B cell (primary cell): ENCODE measurements at regions not wholly inside any gene's neighbourhood (a gene's known extent, or its start where the extent isn't known, plus 50 kb on each side); places are given as distances from the start of the nearest gene placed in this dataset.

ENCODE experiments used
- ATAC-seq: fragments of 200-7000 bp; cut with Tn5 transposase; one replicate; pipeline ENCODE4 v1.10.0; 2021; ENCODE audit warnings: low read depth, mild to moderate bottlenecking, moderate number of reproducible peaks, moderate library complexity
- CTCF ChIA-PET: fragments of 350-600 bp; sonication (Branson Sonifier 250); formaldehyde crosslinking; loops from one replicate; lab custom pipeline; 2021; ENCODE audit warnings: antibody characterized with exemption, inconsistent platforms; lab: Charles Lee
- POLR2A ChIA-PET: fragments of 350-600 bp; sonication (Branson Sonifier 250); formaldehyde crosslinking; loops from one replicate; lab custom pipeline; 2021; ENCODE audit warnings: antibody characterized with exemption; lab: Charles Lee
- DNase-seq: peaks from one replicate; pipeline ENCODE4 v3.0.0; 2013
- H2AFZ ChIP-seq: 2 replicates; pipeline ENCODE4 v1.6.1; 2012; ENCODE audit warnings: mild to moderate bottlenecking, low read depth, low read length; ENCODE audit not compliant: insufficient read depth, poor library complexity, severe bottlenecking
- H3K27ac ChIP-seq, 2 donors: 1 replicate in 1 of 2; 2 replicates in 1 of 2; pipeline ENCODE4 v1.5.1; 2012 to 2013; ENCODE audit warnings: low read length in 2 of 2, mild to moderate bottlenecking in 2 of 2, moderate library complexity in 1 of 2
- H3K27me3 ChIP-seq, 4 experiments: fragments of 200-600 bp in 1 of 4; sonication (generic) in 1 of 4; replicated peaks in 1 of 4; 1 replicate in 2 of 4; 2 replicates in 2 of 4; pipeline versions ENCODE4 v1.6.1 to v1.7.0; 2013 to 2016; ENCODE audit warnings: low read length in 3 of 4, mild to moderate bottlenecking in 2 of 4, mixed read lengths in 1 of 4, moderate library complexity in 1 of 4; ENCODE audit not compliant: insufficient read depth in 4 of 4, control insufficient read depth in 3 of 4; ENCODE audit errors: control extremely low read depth in 1 of 4
- H3K36me3 ChIP-seq, 2 experiments: replicated peaks in 1 of 2; 1 replicate in 1 of 2; 2 replicates in 1 of 2; pipeline versions ENCODE4 v1.6.1 to v1.7.1; 2013; ENCODE audit warnings: low read length in 1 of 2; ENCODE audit not compliant: insufficient read depth in 2 of 2, control insufficient read depth in 1 of 2; ENCODE audit errors: control extremely low read depth in 1 of 2, extremely low read depth in 1 of 2
- H3K4me1 ChIP-seq, 2 donors: fragments of 200-600 bp in 1 of 2; sonication (generic) in 1 of 2; 1 replicate in 1 of 2; 2 replicates in 1 of 2; pipeline versions ENCODE4 v1.5.1 to v1.6.1; 2013 to 2017; ENCODE audit warnings: low read length in 2 of 2; ENCODE audit not compliant: control insufficient read depth in 2 of 2, insufficient read depth in 2 of 2
- H3K4me2 ChIP-seq: replicated peaks from 2 replicates; pipeline ENCODE3; 2012; ENCODE audit warnings: mild to moderate bottlenecking, low read depth, low read length; ENCODE audit not compliant: poor library complexity, severe bottlenecking
- H3K4me3 ChIP-seq, 5 experiments: fragments of 200-600 bp in 1 of 5; sonication (generic) in 1 of 5; 1 replicate in 3 of 5; 2 replicates in 2 of 5; pipeline versions ENCODE4 v1.5.1 to v1.7.0; 2011 to 2016; ENCODE audit warnings: low read length in 4 of 5, mild to moderate bottlenecking in 4 of 5, low read depth in 2 of 5, control low read depth in 1 of 5, moderate library complexity in 1 of 5; ENCODE audit not compliant: insufficient read depth in 1 of 5; ENCODE audit errors: control extremely low read depth in 1 of 5, extremely low read depth in 1 of 5
- H3K79me2 ChIP-seq: fragments of 200-600 bp; sonication (generic); one replicate; pipeline ENCODE4 v1.6.0; 2016; ENCODE audit warnings: low read length; ENCODE audit not compliant: control insufficient read depth, insufficient read depth
- H3K9ac ChIP-seq: fragments of 200-600 bp; sonication (generic); 2 replicates; pipeline ENCODE4 v1.6.1; 2017; ENCODE audit warnings: mild to moderate bottlenecking, low read length, moderate library complexity
- H3K9me3 ChIP-seq, 3 donors: one replicate each; pipeline versions ENCODE4 v1.6.1 to v1.7.1; 2013; ENCODE audit warnings: low read length in 2 of 3; ENCODE audit not compliant: control insufficient read depth in 2 of 3, insufficient read depth in 1 of 3; ENCODE audit errors: control extremely low read depth in 1 of 3
- H4K20me1 ChIP-seq: 2 replicates; pipeline ENCODE4 v1.6.0; 2012; ENCODE audit warnings: mild to moderate bottlenecking, low read length; ENCODE audit not compliant: insufficient read depth, control insufficient read depth, poor library complexity, severe bottlenecking
- H3K27ac Mint-ChIP-seq: one replicate; pipeline ENCODE4 v1.8.0; 2021; ENCODE audit warnings: mixed read lengths
- H3K27me3 Mint-ChIP-seq: one replicate; pipeline ENCODE4 v1.8.0; 2021; ENCODE audit warnings: mixed read lengths
- H3K4me1 Mint-ChIP-seq: one replicate; pipeline ENCODE4 v1.8.0; 2021; ENCODE audit warnings: mixed read lengths
- H3K4me3 Mint-ChIP-seq: one replicate; pipeline ENCODE4 v1.8.0; 2021; ENCODE audit warnings: mixed read lengths
- H3K9me3 Mint-ChIP-seq: one replicate; pipeline ENCODE4 v1.8.0; 2022; ENCODE audit warnings: mixed read lengths; ENCODE audit not compliant: insufficient read depth
- EZH2 ChIP-seq: IDR thresholded peaks from 2 replicates; pipeline ENCODE4 v1.6.1; 2012; ENCODE audit warnings: borderline replicate concordance, low read depth, mild to moderate bottlenecking, moderate library complexity, low read length; ENCODE audit not compliant: insufficient read depth, poor library complexity, severe bottlenecking
- WGBS: methylation state at CpG from one replicate; pipeline ENCODE4 v1.1.5; 2013; ENCODE audit warnings: missing lambda C conversion rate; ENCODE audit not compliant: insufficient coverage; 5-methylcytosine and 5-hydroxymethylcytosine counted together
- intact Hi-C: fragments of 100-400 bp; cut with micrococcal nuclease; formaldehyde crosslinking; loops from one replicate; pipeline ENCODE4 v1.10.0; 2022
- TF ChIP-seq, protein P1 (sequence below): fragments of 200-600 bp; IDR thresholded peaks from one replicate; pipeline ENCODE4 v1.8.0; 2022; ENCODE audit warnings: antibody characterized with exemption, mild to moderate bottlenecking

DNA sequence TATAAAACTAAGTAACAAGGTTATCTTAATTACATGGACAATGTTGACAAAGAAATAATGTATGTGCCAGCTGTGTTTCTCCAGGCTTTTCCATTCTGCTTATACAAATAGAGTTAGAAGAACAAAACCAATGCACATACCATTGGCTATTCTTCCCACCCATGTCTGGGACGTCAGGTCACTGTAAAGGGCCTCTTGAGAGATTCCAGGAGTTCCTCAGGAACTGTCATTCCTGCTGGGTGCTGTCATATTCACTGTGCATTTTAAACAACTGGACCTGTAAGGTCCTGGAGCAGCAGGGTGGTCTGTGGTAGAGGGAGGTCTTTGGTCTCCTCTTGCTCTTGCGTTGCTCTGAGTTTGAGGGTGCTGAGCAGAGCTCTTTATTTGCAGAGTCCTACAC is 74.6 kb upstream of the AP1S2 start:
- Histone ChIP-seq H3K9me3 (no peaks in the 10 kb centered on the region), H3K27me3 (peaks cover 0 to 11% (median 0%) of the 10 kb centered on the region in 4 experiments), H3K4me1 (peaks cover 13% of the 10 kb centered on the region in 2 donors), H3K9ac (no peak overlapping the region), H4K20me1 (no peaks in the 10 kb centered on the region), H3K4me3 (no peak overlapping the region), H3K36me3 (no peaks in the 10 kb centered on the region), H3K4me2 (no peak overlapping the region), H3K79me2 (no peaks in the 10 kb centered on the region), H2AFZ (no peak overlapping the region), H3K27ac (no peak overlapping the region)
- no peak for TF ChIP-seq EZH2
- TF ChIP-seq, protein P1, sequence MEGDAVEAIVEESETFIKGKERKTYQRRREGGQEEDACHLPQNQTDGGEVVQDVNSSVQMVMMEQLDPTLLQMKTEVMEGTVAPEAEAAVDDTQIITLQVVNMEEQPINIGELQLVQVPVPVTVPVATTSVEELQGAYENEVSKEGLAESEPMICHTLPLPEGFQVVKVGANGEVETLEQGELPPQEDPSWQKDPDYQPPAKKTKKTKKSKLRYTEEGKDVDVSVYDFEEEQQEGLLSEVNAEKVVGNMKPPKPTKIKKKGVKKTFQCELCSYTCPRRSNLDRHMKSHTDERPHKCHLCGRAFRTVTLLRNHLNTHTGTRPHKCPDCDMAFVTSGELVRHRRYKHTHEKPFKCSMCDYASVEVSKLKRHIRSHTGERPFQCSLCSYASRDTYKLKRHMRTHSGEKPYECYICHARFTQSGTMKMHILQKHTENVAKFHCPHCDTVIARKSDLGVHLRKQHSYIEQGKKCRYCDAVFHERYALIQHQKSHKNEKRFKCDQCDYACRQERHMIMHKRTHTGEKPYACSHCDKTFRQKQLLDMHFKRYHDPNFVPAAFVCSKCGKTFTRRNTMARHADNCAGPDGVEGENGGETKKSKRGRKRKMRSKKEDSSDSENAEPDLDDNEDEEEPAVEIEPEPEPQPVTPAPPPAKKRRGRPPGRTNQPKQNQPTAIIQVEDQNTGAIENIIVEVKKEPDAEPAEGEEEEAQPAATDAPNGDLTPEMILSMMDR, result no peak
- Mint-ChIP-seq H3K27ac (no peak overlapping the region), H3K4me3 (no peak overlapping the region), H3K27me3 (no peaks in the 10 kb centered on the region), H3K9me3 (no peaks in the 10 kb centered on the region), H3K4me1 (peaks cover 13% of the 10 kb centered on the region)
- intact Hi-C loops, result no loop called here
- WGBS, result 100% methylated on average over 1 of the region's 2 CpGs
- DNase-seq (no peak), ATAC-seq (no peak)
- ChIA-PET CTCF (no interaction called here), POLR2A (no interaction called here)

DNA sequence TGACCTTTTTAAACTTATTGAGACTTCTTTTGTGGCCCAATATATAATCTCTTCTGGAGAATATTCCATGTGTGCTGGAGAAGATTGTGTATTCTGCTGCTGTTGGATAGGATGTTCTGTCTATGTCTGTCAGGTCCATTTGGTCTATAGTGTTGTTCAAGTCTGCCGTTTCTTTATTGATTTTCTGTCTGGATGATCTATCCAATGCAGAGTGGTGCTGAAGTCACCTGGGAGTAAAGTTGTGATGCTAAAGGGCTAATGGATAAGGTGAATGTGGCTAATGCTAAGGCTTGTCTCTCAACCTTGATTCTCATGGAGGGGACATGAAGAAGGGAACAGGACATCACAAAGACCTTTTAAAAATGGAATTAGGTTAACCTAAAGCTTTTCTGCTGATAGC is 72.0 kb upstream of the AP1S2 start:
- ChIA-PET POLR2A (no interaction called here), CTCF (no interaction called here)
- peaks cover 9% of the 10 kb centered on the region for H3K4me1 Mint-ChIP-seq
- H3K79me2 ChIP-seq, result no peaks in the 10 kb centered on the region
- H3K27me3 ChIP-seq, result peaks cover 0 to 4% (median 0%) of the 10 kb centered on the region in 4 experiments
- H4K20me1 ChIP-seq, result no peaks in the 10 kb centered on the region
- no peaks in the 10 kb centered on the region for H3K9me3 Mint-ChIP-seq
- no peak for TF ChIP-seq EZH2
- TF ChIP-seq, protein P1, result no peak
- H3K36me3 ChIP-seq, result no peaks in the 10 kb centered on the region
- no peak overlapping the region for H3K4me2 ChIP-seq
- peaks cover 7 to 8% of the 10 kb centered on the region in 2 donors for H3K4me1 ChIP-seq
- no peaks in the 10 kb centered on the region for H3K27me3 Mint-ChIP-seq
- DNase-seq, result no peak
- 100% methylated on average over 1 of the region's 1 CpG for WGBS
- ATAC-seq, result no peak
- no peaks in the 10 kb centered on the region for H3K9me3 ChIP-seq
- H3K4me3 Mint-ChIP-seq, result no peak overlapping the region
- H3K4me3 ChIP-seq, result no peak overlapping the region
- H3K9ac ChIP-seq, result no peak overlapping the region
- H2AFZ ChIP-seq, result no peak overlapping the region
- intact Hi-C loops, result no loop called here
- no peak overlapping the region for H3K27ac ChIP-seq
- no peak overlapping the region for H3K27ac Mint-ChIP-seq
